ENCODE measurements at regions not wholly inside any gene's neighbourhood (a gene's known extent, or its start where the extent isn't known, plus 50 kb on each side); places are given as distances from the start of the nearest gene placed in this dataset.

DNA sequence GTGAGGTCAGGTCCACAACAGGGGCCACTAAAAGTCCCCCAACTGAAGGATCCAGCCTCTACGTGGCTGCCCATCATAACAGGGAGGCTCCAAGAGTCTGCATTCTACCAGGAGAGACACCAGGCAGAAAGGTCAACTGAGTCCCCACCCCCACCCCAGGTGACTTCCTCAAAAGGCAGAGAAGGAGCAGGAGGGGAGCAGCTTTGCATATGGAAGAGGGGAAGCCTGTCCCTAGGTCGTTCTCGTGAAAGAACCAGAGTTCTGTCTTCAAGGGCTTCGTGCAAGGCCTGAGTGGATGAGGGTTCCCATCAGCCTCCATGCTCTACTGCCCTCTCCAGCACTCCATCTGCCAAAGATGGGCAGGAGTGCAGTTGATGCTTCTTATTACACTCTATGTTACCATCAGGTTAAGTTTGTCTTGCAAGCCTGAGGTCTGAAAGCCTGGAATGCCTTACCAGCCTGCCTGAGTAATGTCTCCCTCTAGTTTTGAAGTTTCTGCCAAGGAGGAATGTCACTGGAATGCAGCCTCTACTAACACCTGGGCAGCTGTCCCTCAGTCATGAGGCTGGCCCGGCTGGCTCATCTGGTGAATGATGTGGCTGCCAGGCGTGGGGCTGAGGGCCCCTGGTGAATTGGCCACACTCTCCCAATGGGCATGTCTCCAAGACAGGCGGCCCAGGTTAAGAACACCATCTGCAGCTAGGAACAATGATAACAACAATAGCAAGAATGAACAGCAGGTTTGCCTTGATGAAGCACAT, 54.3 kb upstream of the SMNDC1 start:
- no peak overlapping the region for H3K4me3 ChIP-seq (ENCODE audit: low read length)
- TF ChIP-seq CTCF (conservative IDR thresholded peaks at IDR 0.05; ENCODE audit: low read length): peak; percentile 16; the same call in 1 of the 2 replicates
- peak; percentile 59 for DNase-seq (ENCODE audit: low read depth)

GRCh38 chr10:110360857-110361474, 56.2 kb upstream of the SMNDC1 start:
- H3K4me3 ChIP-seq (ENCODE audit: low read length): no peak overlapping the region
- DNase-seq (ENCODE audit: low read depth): no peak
- TF ChIP-seq CTCF (conservative IDR thresholded peaks at IDR 0.05; ENCODE audit: low read length): no peak

GRCh38 chr10:110361800-110362456, 57.2 kb upstream of the SMNDC1 start:
- DNase-seq (ENCODE audit: low read depth): no peak
- TF ChIP-seq CTCF (conservative IDR thresholded peaks at IDR 0.05; ENCODE audit: low read length): no peak
- H3K4me3 ChIP-seq (ENCODE audit: low read length): no peak overlapping the region

- no peak overlapping the region for H3K4me3 ChIP-seq (ENCODE audit: low read length)
- no peak for DNase-seq (ENCODE audit: low read depth)
- TF ChIP-seq CTCF (conservative IDR thresholded peaks at IDR 0.05; ENCODE audit: low read length): no peak
Measured at GRCh38 chr10:110363572-110364411, 59.1 kb upstream of the SMNDC1 start.

- no peak for DNase-seq (ENCODE audit: low read depth)
- TF ChIP-seq CTCF (conservative IDR thresholded peaks at IDR 0.05; ENCODE audit: low read length): no peak
- no peak overlapping the region for H3K4me3 ChIP-seq (ENCODE audit: low read length)
Measured at GRCh38 chr10:110364531-110364937, 59.8 kb upstream of the SMNDC1 start.

DNA sequence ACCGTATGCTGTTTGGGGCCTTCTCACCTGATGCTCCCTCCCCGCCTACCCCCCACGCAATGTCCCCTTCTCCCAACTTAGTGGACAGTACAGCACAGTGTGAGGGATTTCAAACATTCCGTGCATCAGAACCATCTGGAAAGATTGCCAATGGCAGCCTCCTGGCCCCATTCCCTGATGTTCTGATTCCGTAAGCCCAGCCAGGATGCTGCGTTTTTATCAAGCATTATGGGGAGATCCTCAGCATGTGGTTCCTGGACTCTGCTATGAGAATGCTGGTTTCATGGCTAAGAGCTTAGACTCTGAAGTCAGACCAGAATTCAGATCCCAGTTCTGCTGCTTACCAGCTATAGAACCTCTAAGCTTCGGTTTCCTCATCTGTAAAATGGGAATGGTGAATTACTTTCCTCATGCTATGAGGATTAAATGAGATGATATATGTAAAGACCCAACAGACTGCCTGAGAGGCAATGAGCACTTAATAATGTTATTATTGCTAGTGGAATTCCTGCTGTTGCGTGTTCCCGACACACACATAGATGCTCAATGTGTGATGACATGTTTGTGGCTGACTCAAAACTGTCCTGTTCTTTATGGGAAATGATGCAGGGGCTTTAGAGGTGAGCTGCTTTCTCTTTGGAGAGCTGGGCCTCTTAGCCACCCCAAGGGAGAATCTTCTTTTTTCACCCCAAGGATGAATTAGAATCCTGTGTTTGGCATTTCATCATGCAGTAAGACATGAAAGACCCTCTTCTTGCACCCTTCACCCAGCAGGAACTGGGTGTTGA, 60.8 kb upstream of the SMNDC1 start:
- TF ChIP-seq CTCF (conservative IDR thresholded peaks at IDR 0.05; ENCODE audit: low read length): no peak
- DNase-seq (ENCODE audit: low read depth): no peak
- no peak overlapping the region for H3K4me3 ChIP-seq (ENCODE audit: low read length)
